Chondrocyte (in vitro differentiated cells): ENCODE measurements at regions not wholly inside any gene's neighbourhood (a gene's known extent, or its start where the extent isn't known, plus 50 kb on each side); places are given as distances from the start of the nearest gene placed in this dataset.

ENCODE experiments used
- DNase-seq: peaks from one replicate; pipeline ENCODE4 v3.0.0; 2021; ENCODE audit warnings: mixed read lengths, low spot score
- H3K27ac Mint-ChIP-seq: one replicate; pipeline ENCODE4 v1.8.0; 2021; ENCODE audit warnings: mild to moderate bottlenecking, moderate library complexity, mixed read lengths; ENCODE audit not compliant: unreplicated experiment
- H3K27me3 Mint-ChIP-seq: 2 replicates; pipeline ENCODE4 v1.8.0; 2021; ENCODE audit warnings: low read depth, mixed read lengths
- H3K36me3 Mint-ChIP-seq: 2 replicates; pipeline ENCODE4 v1.8.0; 2021; ENCODE audit warnings: low read depth, mixed read lengths
- H3K4me1 Mint-ChIP-seq: 2 replicates; pipeline ENCODE4 v1.8.0; 2021; ENCODE audit warnings: low read depth, mild to moderate bottlenecking, mixed read lengths
- H3K4me3 Mint-ChIP-seq: one replicate; pipeline ENCODE4 v1.8.0; 2021; ENCODE audit warnings: mild to moderate bottlenecking, moderate library complexity, mixed read lengths; ENCODE audit not compliant: unreplicated experiment
- H3K9me3 Mint-ChIP-seq: 2 replicates; pipeline ENCODE4 v1.8.0; 2021; ENCODE audit warnings: low read depth, mixed read lengths
- CTCF ChIP-seq: fragments of 200-600 bp; sonication (generic); IDR thresholded peaks from 2 replicates; pipeline ENCODE4 v1.5.0; 2021; ENCODE audit warnings: antibody characterized with exemption, mild to moderate bottlenecking, moderate library complexity

GRCh38 chr9:90477535-90477934 lies 165.1 kb downstream of the DIRAS2 start:
- DNase-seq = no peak
- H3K27me3 Mint-ChIP-seq = peaks cover 1% of the 10 kb centered on the region
- H3K9me3 Mint-ChIP-seq = no peaks in the 10 kb centered on the region
- no peaks in the 10 kb centered on the region for H3K4me1 Mint-ChIP-seq
- H3K4me3 Mint-ChIP-seq = no peak overlapping the region
- H3K27ac Mint-ChIP-seq = no peak overlapping the region
- TF ChIP-seq CTCF = no peak
- no peaks in the 10 kb centered on the region for H3K36me3 Mint-ChIP-seq

GRCh38 chr9:90478821-90479220 lies 163.8 kb downstream of the DIRAS2 start:
- Mint-ChIP-seq H3K9me3 (no peaks in the 10 kb centered on the region), H3K4me3 (no peak overlapping the region), H3K36me3 (no peaks in the 10 kb centered on the region), H3K27me3 (peaks cover 1% of the 10 kb centered on the region), H3K27ac (no peak overlapping the region), H3K4me1 (no peaks in the 10 kb centered on the region)
- no peak for DNase-seq
- TF ChIP-seq CTCF = no peak

GRCh38 chr9:90485028-90485427 lies 157.6 kb downstream of the DIRAS2 start:
- peaks cover 5% of the 10 kb centered on the region for H3K36me3 Mint-ChIP-seq
- H3K4me3 Mint-ChIP-seq = no peak overlapping the region
- no peak for TF ChIP-seq CTCF
- no peak overlapping the region for H3K27ac Mint-ChIP-seq
- no peaks in the 10 kb centered on the region for H3K4me1 Mint-ChIP-seq
- H3K27me3 Mint-ChIP-seq = no peaks in the 10 kb centered on the region
- H3K9me3 Mint-ChIP-seq = peaks cover 12% of the 10 kb centered on the region
- DNase-seq = no peak

- Mint-ChIP-seq H3K27ac (no peak overlapping the region), H3K36me3 (peaks cover 5% of the 10 kb centered on the region), H3K4me1 (no peaks in the 10 kb centered on the region), H3K4me3 (no peak overlapping the region), H3K9me3 (peaks cover 12% of the 10 kb centered on the region), H3K27me3 (no peaks in the 10 kb centered on the region)
- no peak for TF ChIP-seq CTCF
- no peak for DNase-seq
These were observed 153.6 kb downstream of the DIRAS2 start for GRCh38 chr9:90489066-90489465.

- no peak overlapping the region for H3K27ac Mint-ChIP-seq
- DNase-seq = no peak
- H3K4me1 Mint-ChIP-seq = peaks cover 2% of the 10 kb centered on the region
- H3K4me3 Mint-ChIP-seq = no peak overlapping the region
- no peaks in the 10 kb centered on the region for H3K36me3 Mint-ChIP-seq
- TF ChIP-seq CTCF = no peak
- peaks cover 14% of the 10 kb centered on the region for H3K9me3 Mint-ChIP-seq
- no peaks in the 10 kb centered on the region for H3K27me3 Mint-ChIP-seq
These were observed 142.9 kb downstream of the DIRAS2 start for GRCh38 chr9:90499761-90500160.
